ENCODE measurements at regions not wholly inside any gene's neighbourhood (a gene's known extent, or its start where the extent isn't known, plus 50 kb on each side); places are given as distances from the start of the nearest gene placed in this dataset.

DNA sequence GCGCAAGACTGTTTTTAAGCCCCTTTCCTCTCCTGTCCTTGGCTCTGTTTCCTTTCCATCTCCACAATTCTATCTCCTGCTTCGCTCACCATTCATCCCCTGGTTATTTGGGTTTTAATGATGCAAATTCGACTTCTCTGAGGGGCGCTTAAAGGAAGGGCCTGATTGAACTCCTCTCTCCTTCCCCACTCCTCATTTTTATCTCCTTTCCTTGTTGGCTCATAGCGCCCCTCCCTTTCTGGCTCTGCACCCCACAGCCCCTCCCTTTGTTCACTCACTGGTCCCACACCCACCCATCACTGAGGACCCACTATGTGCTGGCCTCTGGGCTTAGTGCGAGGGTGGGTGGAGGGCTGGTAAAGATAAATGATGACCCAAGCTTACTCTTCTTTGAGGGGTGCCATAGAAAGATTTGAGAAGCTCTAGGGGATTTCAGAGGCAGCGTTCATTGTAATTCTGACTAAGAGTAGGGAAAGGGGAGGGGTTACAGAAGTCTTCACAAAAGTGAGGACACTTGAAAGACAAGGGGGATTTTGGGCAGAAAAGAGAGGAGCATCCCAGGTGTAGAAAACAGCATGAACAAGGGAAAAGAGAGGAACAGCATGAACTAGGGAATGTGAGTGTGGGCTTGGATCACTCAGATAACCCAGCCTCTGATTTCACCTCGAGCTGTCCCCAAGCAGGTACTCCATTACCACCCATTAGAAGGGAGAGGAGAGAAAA, 507.8 kb downstream of the CD83 start:
- POLR2A ChIA-PET: no interaction called here

DNA sequence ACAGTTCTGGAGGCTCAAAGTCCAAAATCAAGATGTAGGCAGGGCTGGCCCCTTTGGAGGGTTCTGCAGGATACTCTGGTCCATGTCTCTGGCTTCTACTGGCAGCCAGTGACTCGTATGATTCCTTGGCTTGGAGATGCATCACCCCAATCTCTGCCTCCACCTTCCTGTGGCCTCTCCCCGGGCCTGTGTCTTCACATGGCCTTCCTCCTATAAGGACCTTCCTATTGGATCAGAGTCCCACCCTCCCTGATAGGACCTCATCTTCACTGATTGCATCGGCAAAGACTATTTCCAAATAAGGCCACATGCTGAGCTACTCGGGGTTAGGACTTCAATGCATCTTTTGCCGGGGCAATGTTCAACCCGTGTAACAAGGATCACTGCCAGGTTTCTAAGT, 509.0 kb downstream of the CD83 start:
- no peak for DNase-seq (ENCODE audit: low read depth, low spot score)

More for the DNA sequence above, 507.8 kb downstream of the CD83 start:
- no TSS peak for BruUV-seq (replicated peaks)
- DNase-seq (ENCODE audit: low read depth, low spot score): no peak
- H3K36me3 ChIP-seq (ENCODE audit: control insufficient read depth, insufficient read depth, low read length): no peaks in the 10 kb centered on the region
- intact Hi-C loops (cut with micrococcal nuclease; ENCODE audit: unreplicated experiment): no loop called here
- no peaks in the 10 kb centered on the region; the same call in 1 of the 2 replicates for H3K27me3 ChIP-seq (ENCODE audit: control insufficient read depth, insufficient read depth, low read length)
- TF ChIP-seq, protein P1, sequence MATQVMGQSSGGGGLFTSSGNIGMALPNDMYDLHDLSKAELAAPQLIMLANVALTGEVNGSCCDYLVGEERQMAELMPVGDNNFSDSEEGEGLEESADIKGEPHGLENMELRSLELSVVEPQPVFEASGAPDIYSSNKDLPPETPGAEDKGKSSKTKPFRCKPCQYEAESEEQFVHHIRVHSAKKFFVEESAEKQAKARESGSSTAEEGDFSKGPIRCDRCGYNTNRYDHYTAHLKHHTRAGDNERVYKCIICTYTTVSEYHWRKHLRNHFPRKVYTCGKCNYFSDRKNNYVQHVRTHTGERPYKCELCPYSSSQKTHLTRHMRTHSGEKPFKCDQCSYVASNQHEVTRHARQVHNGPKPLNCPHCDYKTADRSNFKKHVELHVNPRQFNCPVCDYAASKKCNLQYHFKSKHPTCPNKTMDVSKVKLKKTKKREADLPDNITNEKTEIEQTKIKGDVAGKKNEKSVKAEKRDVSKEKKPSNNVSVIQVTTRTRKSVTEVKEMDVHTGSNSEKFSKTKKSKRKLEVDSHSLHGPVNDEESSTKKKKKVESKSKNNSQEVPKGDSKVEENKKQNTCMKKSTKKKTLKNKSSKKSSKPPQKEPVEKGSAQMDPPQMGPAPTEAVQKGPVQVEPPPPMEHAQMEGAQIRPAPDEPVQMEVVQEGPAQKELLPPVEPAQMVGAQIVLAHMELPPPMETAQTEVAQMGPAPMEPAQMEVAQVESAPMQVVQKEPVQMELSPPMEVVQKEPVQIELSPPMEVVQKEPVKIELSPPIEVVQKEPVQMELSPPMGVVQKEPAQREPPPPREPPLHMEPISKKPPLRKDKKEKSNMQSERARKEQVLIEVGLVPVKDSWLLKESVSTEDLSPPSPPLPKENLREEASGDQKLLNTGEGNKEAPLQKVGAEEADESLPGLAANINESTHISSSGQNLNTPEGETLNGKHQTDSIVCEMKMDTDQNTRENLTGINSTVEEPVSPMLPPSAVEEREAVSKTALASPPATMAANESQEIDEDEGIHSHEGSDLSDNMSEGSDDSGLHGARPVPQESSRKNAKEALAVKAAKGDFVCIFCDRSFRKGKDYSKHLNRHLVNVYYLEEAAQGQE (IDR thresholded peaks at IDR 0.05; ENCODE audit: insufficient read depth in 1 of 2, low read depth in 2 of 2, low read length in 1 of 2): no peak
- TF ChIP-seq, protein P2, sequence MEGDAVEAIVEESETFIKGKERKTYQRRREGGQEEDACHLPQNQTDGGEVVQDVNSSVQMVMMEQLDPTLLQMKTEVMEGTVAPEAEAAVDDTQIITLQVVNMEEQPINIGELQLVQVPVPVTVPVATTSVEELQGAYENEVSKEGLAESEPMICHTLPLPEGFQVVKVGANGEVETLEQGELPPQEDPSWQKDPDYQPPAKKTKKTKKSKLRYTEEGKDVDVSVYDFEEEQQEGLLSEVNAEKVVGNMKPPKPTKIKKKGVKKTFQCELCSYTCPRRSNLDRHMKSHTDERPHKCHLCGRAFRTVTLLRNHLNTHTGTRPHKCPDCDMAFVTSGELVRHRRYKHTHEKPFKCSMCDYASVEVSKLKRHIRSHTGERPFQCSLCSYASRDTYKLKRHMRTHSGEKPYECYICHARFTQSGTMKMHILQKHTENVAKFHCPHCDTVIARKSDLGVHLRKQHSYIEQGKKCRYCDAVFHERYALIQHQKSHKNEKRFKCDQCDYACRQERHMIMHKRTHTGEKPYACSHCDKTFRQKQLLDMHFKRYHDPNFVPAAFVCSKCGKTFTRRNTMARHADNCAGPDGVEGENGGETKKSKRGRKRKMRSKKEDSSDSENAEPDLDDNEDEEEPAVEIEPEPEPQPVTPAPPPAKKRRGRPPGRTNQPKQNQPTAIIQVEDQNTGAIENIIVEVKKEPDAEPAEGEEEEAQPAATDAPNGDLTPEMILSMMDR (IDR thresholded peaks at IDR 0.05): no peak
- TF ChIP-seq POLR2AphosphoS5 (IDR thresholded peaks at IDR 0.05; ENCODE audit: low read depth, low read length): no peak
- no peak for TF ChIP-seq TCF7L2 (IDR thresholded peaks at IDR 0.05; ENCODE audit: low read depth, low read length)
- TF ChIP-seq SIN3A (IDR thresholded peaks at IDR 0.05; ENCODE audit: borderline replicate concordance, insufficient read depth, low read depth, low read length): no peak
- H3K27ac ChIP-seq (ENCODE audit: low read length): no peak overlapping the region
- ATAC-seq: no peak
- H3K9me3 ChIP-seq (ENCODE audit: control insufficient read depth, insufficient read depth, low read depth, low read length): no peaks in the 10 kb centered on the region
- H3K4me1 ChIP-seq (ENCODE audit: control insufficient read depth, insufficient read depth, low read length): no peaks in the 10 kb centered on the region
- no peak overlapping the region for H3K4me3 ChIP-seq (ENCODE audit: low read depth in 2 of 2, low read length in 2 of 2)
- in situ Hi-C loops (cut with HindIII; ENCODE audit: low pct_unique_long_range_greater_than_20kb, low sequenced_read_pairs): no loop called here
- CTCF ChIA-PET: no interaction called here

More for the DNA sequence above, 509.0 kb downstream of the CD83 start:
- no peaks in the 10 kb centered on the region for H3K9me3 ChIP-seq (ENCODE audit: control insufficient read depth, insufficient read depth, low read depth, low read length)
- H3K27ac ChIP-seq (ENCODE audit: low read length): no peak overlapping the region
- H3K4me1 ChIP-seq (ENCODE audit: control insufficient read depth, insufficient read depth, low read length): no peaks in the 10 kb centered on the region
- no peaks in the 10 kb centered on the region for H3K36me3 ChIP-seq (ENCODE audit: control insufficient read depth, insufficient read depth, low read length)
- ATAC-seq: no peak
- ChIA-PET POLR2A (no interaction called here), CTCF (no interaction called here)
- no peak overlapping the region for H3K4me3 ChIP-seq (ENCODE audit: low read depth in 2 of 2, low read length in 2 of 2)
- no TSS peak for BruUV-seq (replicated peaks)
- in situ Hi-C loops (cut with HindIII; ENCODE audit: low pct_unique_long_range_greater_than_20kb, low sequenced_read_pairs): no loop called here
- TF ChIP-seq SIN3A (IDR thresholded peaks at IDR 0.05; ENCODE audit: borderline replicate concordance, insufficient read depth, low read depth, low read length) (no peak), TCF7L2 (IDR thresholded peaks at IDR 0.05; ENCODE audit: low read depth, low read length) (no peak), POLR2AphosphoS5 (IDR thresholded peaks at IDR 0.05; ENCODE audit: low read depth, low read length) (no peak)
- TF ChIP-seq, protein P1 (IDR thresholded peaks at IDR 0.05; ENCODE audit: insufficient read depth in 1 of 2, low read depth in 2 of 2, low read length in 1 of 2): no peak
- TF ChIP-seq, protein P2 (IDR thresholded peaks at IDR 0.05): no peak
- intact Hi-C loops (cut with micrococcal nuclease; ENCODE audit: unreplicated experiment): no loop called here
- H3K27me3 ChIP-seq (ENCODE audit: control insufficient read depth, insufficient read depth, low read length): no peaks in the 10 kb centered on the region; the same call in 1 of the 2 replicates
